ENCODE measurements at regions not wholly inside any gene's neighbourhood (a gene's known extent, or its start where the extent isn't known, plus 50 kb on each side); places are given as distances from the start of the nearest gene placed in this dataset.

DNA sequence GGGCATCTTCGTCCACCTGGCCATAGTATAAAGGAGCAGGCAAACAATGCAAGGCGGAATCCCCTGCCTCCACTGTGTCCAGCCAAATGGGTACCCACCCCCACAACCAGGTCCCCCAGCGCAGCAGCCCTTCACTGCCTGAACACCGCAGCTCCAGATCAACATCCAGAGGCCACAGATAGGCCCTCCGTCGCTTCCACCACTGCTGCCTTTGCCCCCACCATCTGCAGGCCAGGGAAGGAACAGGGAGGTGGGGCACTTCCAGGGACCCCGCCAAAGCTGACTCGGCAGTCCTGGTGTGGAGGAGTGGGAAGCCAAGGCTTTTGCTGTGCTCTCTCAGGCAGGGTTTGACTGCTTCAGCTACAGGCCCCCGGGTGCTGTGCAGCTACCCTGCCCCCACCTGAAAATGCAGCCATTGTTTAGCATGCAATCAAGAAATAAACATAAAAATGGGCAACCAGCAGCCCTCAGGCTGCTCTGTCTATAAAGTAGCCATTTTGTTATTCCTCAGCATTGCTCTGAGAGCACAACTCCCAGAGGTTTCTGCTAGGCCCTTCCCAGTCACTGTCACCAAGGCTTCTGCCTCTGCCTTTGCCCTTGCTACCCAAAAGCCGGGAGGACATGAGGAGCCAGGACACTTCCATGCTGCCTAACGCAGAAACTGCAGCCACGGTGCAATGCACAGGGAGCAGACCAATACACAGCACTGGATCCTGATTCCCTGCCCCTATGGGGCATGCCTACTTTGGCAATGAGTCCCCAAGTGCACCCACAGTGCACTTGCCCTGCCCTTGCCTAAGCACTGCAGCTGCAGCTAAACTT is 733.2 kb upstream of the KLHL1 start:
- no peak overlapping the region for H3K4me2 ChIP-seq (ENCODE audit: insufficient read depth, low read length)
- H3K9me3 ChIP-seq (ENCODE audit: low read depth, low read length), result no peaks in the 10 kb centered on the region
- no peak overlapping the region for H3K27ac ChIP-seq (ENCODE audit: low read depth, low read length)
- no peaks in the 10 kb centered on the region for H3K36me3 ChIP-seq (ENCODE audit: insufficient read depth, low read length)
- H4K20me1 ChIP-seq (ENCODE audit: insufficient read depth, low read length), result no peaks in the 10 kb centered on the region
- no peaks in the 10 kb centered on the region for H3K4me1 ChIP-seq (ENCODE audit: insufficient read depth, low read length)
- TF ChIP-seq, protein P1, sequence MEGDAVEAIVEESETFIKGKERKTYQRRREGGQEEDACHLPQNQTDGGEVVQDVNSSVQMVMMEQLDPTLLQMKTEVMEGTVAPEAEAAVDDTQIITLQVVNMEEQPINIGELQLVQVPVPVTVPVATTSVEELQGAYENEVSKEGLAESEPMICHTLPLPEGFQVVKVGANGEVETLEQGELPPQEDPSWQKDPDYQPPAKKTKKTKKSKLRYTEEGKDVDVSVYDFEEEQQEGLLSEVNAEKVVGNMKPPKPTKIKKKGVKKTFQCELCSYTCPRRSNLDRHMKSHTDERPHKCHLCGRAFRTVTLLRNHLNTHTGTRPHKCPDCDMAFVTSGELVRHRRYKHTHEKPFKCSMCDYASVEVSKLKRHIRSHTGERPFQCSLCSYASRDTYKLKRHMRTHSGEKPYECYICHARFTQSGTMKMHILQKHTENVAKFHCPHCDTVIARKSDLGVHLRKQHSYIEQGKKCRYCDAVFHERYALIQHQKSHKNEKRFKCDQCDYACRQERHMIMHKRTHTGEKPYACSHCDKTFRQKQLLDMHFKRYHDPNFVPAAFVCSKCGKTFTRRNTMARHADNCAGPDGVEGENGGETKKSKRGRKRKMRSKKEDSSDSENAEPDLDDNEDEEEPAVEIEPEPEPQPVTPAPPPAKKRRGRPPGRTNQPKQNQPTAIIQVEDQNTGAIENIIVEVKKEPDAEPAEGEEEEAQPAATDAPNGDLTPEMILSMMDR (IDR thresholded peaks at IDR 0.05; ENCODE audit: extremely low read depth, low read depth, low read length), result no peak
- H3K27me3 ChIP-seq (ENCODE audit: insufficient read depth, low read length), result no peaks in the 10 kb centered on the region
- no peak for DNase-seq (ENCODE audit: insufficient read length, low spot score, missing footprints)
- H3K4me3 ChIP-seq (ENCODE audit: insufficient read depth, low read length), result no peak overlapping the region
- H2AFZ ChIP-seq (ENCODE audit: low read length), result no peak overlapping the region
- H3K79me2 ChIP-seq (ENCODE audit: insufficient read depth, low read length), result no peaks in the 10 kb centered on the region

DNA sequence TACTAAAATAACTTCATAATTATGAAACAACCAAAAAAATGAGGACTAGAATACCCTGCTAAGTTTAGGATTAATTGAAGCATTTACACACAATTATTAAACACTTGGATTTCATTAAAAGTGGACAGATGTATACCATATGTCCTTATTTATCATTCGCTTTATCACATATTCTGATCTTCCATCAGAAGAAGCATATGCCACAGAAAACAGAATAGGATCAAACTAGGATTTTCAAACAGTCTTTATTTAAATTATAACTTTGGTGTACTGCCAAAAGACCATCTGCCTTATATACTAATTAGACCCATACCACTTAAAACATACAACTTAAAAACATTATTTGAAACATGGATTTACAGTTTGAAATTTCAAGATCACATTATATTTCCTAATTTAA is 727.1 kb upstream of the KLHL1 start:
- Histone ChIP-seq H3K36me3 (ENCODE audit: insufficient read depth, low read length) (no peaks in the 10 kb centered on the region), H3K79me2 (ENCODE audit: insufficient read depth, low read length) (no peaks in the 10 kb centered on the region), H3K9me3 (ENCODE audit: low read depth, low read length) (no peaks in the 10 kb centered on the region), H3K4me3 (ENCODE audit: insufficient read depth, low read length) (no peak overlapping the region), H3K4me1 (ENCODE audit: insufficient read depth, low read length) (no peaks in the 10 kb centered on the region), H2AFZ (ENCODE audit: low read length) (no peak overlapping the region), H3K27ac (ENCODE audit: low read depth, low read length) (no peak overlapping the region), H3K27me3 (ENCODE audit: insufficient read depth, low read length) (no peaks in the 10 kb centered on the region), H4K20me1 (ENCODE audit: insufficient read depth, low read length) (no peaks in the 10 kb centered on the region), H3K4me2 (ENCODE audit: insufficient read depth, low read length) (no peak overlapping the region)
- TF ChIP-seq, protein P1 (IDR thresholded peaks at IDR 0.05; ENCODE audit: extremely low read depth, low read depth, low read length), result no peak
- DNase-seq (ENCODE audit: insufficient read length, low spot score, missing footprints), result no peak

DNA sequence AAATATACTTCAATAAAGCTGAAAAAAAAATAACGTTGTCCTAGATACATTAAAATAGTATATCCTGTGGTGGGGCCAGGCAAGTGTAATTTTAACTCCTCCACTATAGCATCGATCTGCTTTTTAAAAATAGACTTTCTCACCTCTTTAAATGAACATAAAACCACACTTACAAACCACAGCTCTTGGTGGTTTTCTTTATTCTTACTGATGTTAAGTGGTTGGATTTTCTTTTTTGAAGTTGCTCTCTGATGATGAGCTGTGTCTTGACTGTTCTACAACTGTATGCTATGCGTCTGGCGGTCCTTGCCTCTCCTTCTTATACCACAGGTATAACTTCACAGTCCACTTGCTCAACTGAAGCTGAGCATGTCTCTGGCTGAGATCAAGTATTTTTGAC is 721.5 kb upstream of the KLHL1 start:
- TF ChIP-seq, protein P1 (IDR thresholded peaks at IDR 0.05; ENCODE audit: extremely low read depth, low read depth, low read length), result no peak
- DNase-seq (ENCODE audit: insufficient read length, low spot score, missing footprints), result no peak
- H3K27ac ChIP-seq (ENCODE audit: low read depth, low read length), result no peak overlapping the region

DNA sequence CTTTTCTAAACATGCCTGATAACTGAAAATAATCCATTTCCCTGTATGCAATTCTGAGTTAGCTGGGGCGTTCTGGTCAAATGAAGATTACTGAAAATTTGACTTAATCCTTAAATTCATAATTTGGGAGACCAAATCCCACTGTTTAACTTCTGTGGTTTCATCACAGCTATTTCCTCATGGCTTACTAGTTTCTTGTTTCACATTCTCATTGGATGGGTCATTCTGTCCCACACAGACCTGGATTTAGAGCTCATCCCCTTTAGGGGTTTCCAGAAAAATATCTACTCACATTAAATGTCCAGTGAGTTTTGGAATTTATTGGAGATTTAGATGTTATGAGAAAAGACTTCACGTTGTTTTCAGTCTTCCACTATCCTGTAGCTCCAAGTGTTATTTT is 709.3 kb upstream of the KLHL1 start:
- no peak overlapping the region for H3K27ac ChIP-seq (ENCODE audit: low read depth, low read length)

More for the DNA sequence above, 721.5 kb upstream of the KLHL1 start:
- no peak overlapping the region for H2AFZ ChIP-seq (ENCODE audit: low read length)
- H3K27me3 ChIP-seq (ENCODE audit: insufficient read depth, low read length), result no peaks in the 10 kb centered on the region
- H3K4me2 ChIP-seq (ENCODE audit: insufficient read depth, low read length), result no peak overlapping the region
- no peaks in the 10 kb centered on the region for H3K36me3 ChIP-seq (ENCODE audit: insufficient read depth, low read length)
- no peak overlapping the region for H3K4me3 ChIP-seq (ENCODE audit: insufficient read depth, low read length)
- no peaks in the 10 kb centered on the region for H3K9me3 ChIP-seq (ENCODE audit: low read depth, low read length)
- H3K79me2 ChIP-seq (ENCODE audit: insufficient read depth, low read length), result no peaks in the 10 kb centered on the region
- no peaks in the 10 kb centered on the region for H3K4me1 ChIP-seq (ENCODE audit: insufficient read depth, low read length)
- H4K20me1 ChIP-seq (ENCODE audit: insufficient read depth, low read length), result no peaks in the 10 kb centered on the region

More for the DNA sequence above, 709.3 kb upstream of the KLHL1 start:
- no peak overlapping the region for H2AFZ ChIP-seq (ENCODE audit: low read length)
- no peak overlapping the region for H3K4me3 ChIP-seq (ENCODE audit: insufficient read depth, low read length)
- H3K27me3 ChIP-seq (ENCODE audit: insufficient read depth, low read length), result no peaks in the 10 kb centered on the region
- no peak overlapping the region for H3K4me2 ChIP-seq (ENCODE audit: insufficient read depth, low read length)
- TF ChIP-seq, protein P1 (IDR thresholded peaks at IDR 0.05; ENCODE audit: extremely low read depth, low read depth, low read length), result no peak
- no peaks in the 10 kb centered on the region for H4K20me1 ChIP-seq (ENCODE audit: insufficient read depth, low read length)
- H3K9me3 ChIP-seq (ENCODE audit: low read depth, low read length), result no peaks in the 10 kb centered on the region
- H3K79me2 ChIP-seq (ENCODE audit: insufficient read depth, low read length), result no peaks in the 10 kb centered on the region
- no peaks in the 10 kb centered on the region for H3K36me3 ChIP-seq (ENCODE audit: insufficient read depth, low read length)
- H3K4me1 ChIP-seq (ENCODE audit: insufficient read depth, low read length), result no peaks in the 10 kb centered on the region
- DNase-seq (ENCODE audit: insufficient read length, low spot score, missing footprints), result no peak

Data from osteoblast (primary cell).